GM10266 (cell line): ENCODE measurements at regions not wholly inside any gene's neighbourhood (a gene's known extent, or its start where the extent isn't known, plus 50 kb on each side); places are given as distances from the start of the nearest gene placed in this dataset.

Source experiments
- DNase-seq: peaks from one replicate; pipeline ENCODE4 v3.0.0; 2012; ENCODE audit errors: extremely low spot score
- TF ChIP-seq, protein P1 (sequence below): IDR thresholded peaks from 2 replicates; pipeline ENCODE4 v1.5.1; 2012; ENCODE audit warnings: mild to moderate bottlenecking, low read depth; ENCODE audit not compliant: control insufficient read depth, insufficient read depth; ENCODE audit errors: missing control alignments

DNA sequence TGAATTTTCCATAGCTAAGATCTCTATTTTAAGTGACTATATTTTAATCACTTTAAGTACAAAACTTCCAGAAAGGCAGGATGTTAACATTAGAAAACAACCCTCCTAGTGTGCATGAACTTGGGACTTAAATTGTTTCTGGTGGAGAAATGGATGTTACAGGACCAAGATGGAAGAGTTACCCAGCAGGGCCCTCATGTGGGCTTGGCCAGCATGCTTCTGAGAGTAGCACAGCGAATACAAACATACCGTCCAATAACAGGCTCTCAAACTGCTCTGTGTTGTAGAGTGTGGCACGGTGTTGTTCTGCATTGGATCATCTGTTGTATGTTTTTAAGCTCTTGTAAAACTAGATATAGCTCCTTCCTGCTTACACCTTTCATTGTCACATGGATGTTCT, 346.1 kb upstream of the SMIM21 start:
- DNase-seq, result no peak
- TF ChIP-seq, protein P1, sequence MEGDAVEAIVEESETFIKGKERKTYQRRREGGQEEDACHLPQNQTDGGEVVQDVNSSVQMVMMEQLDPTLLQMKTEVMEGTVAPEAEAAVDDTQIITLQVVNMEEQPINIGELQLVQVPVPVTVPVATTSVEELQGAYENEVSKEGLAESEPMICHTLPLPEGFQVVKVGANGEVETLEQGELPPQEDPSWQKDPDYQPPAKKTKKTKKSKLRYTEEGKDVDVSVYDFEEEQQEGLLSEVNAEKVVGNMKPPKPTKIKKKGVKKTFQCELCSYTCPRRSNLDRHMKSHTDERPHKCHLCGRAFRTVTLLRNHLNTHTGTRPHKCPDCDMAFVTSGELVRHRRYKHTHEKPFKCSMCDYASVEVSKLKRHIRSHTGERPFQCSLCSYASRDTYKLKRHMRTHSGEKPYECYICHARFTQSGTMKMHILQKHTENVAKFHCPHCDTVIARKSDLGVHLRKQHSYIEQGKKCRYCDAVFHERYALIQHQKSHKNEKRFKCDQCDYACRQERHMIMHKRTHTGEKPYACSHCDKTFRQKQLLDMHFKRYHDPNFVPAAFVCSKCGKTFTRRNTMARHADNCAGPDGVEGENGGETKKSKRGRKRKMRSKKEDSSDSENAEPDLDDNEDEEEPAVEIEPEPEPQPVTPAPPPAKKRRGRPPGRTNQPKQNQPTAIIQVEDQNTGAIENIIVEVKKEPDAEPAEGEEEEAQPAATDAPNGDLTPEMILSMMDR, result no peak

DNA sequence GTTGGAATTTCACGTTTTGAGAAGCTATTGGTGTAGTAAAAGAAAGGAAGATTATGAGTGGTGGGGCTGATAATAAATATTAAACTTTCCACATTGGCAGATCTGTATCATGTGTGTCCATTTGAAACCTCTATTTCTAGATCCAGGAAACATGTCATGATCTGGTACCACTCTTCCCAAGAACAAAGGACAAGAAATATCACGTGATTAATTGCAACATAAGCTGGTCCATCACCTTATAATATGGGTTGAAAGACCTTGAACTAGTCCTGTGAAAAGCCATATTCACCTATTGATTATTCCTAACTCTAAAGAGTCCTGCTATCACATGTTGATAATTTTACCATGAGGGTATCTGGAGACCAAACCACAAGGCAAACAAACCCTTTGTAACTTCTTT, 335.3 kb upstream of the SMIM21 start:
- TF ChIP-seq, protein P1, result no peak
- no peak for DNase-seq

DNA sequence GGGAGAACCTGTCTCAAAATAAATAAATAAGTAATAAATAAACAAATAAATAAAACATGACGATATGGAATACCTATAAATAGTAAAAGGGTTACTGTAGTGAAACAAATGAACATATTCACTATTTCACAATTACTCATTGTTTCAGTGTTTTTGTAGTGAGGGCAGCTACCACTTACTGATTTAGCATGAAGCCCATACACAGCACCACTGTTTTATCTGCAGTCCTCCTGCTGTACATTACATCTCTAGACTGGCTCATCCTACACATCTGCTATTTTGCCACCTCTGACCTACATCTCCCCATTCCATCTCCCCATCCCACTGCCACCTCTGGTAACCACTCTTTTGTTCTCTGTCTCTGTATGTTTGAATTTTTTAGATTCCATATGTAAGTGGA, 332.7 kb upstream of the SMIM21 start:
- TF ChIP-seq, protein P1, result no peak
- DNase-seq, result no peak

GRCh38 chr18:75757951-75758350, 330.4 kb upstream of the SMIM21 start:
- TF ChIP-seq, protein P1, result no peak
- no peak for DNase-seq

DNA sequence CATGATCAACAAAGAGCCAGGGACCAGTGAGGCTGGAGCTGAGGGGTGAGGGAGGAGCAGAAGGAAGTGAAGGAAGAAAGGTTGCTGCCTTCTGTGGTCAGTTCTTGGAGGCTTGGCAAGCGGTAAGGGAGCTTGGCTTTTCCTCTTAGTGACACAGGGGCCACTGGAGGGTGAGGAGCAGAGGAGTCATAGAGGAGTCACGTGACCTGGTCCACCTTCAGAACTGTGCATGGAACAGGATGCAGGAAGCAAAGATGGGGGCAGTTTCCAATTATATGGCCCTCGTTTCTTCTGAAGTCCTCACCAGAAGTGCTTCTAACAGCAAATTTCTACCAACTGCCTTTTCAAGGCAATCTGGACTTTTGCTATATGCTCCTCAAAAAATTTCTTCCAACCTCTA, 326.9 kb upstream of the SMIM21 start:
- DNase-seq, result no peak
- TF ChIP-seq, protein P1, result no peak

GRCh38 chr18:75753753-75754152, 326.2 kb upstream of the SMIM21 start:
- TF ChIP-seq, protein P1, result no peak
- DNase-seq, result no peak

- TF ChIP-seq, protein P1, result no peak
- DNase-seq, result no peak
These were observed 325.3 kb upstream of the SMIM21 start for GRCh38 chr18:75752740-75753263.
